IMR-90 (cell line): ENCODE measurements at regions not wholly inside any gene's neighbourhood (a gene's known extent, or its start where the extent isn't known, plus 50 kb on each side); places are given as distances from the start of the nearest gene placed in this dataset.

Experiments
- ATAC-seq: fragments of 200-7000 bp; cut with Tn5 transposase; 2 replicates; pipeline ENCODE4 v1.9.1; 2020; ENCODE audit warnings: low read depth, mild to moderate bottlenecking, moderate library complexity
- BruUV-seq: library from RNA; stranded (reverse); fragments of 400-500 nt; replicated peaks from 2 replicates; lab custom pipeline; 2021; lab: Mats Ljungman, UMichigan
- CTCF ChIA-PET: fragments of 300-600 bp; formaldehyde crosslinking; extraction: SDS; loops from one replicate; lab custom pipeline; 2021; ENCODE audit warnings: antibody characterized with exemption; lab: Yijun Ruan, JAX
- POLR2A ChIA-PET: fragments of 300-600 bp; sonication (Branson Sonifier 250); formaldehyde crosslinking; loops from one replicate; lab custom pipeline; 2022; ENCODE audit warnings: antibody characterized with exemption; ENCODE audit not compliant: unreplicated experiment; lab: Charles Lee
- DNase-seq: peaks from one replicate; pipeline ENCODE4 v3.0.0; 2013
- H2AFZ ChIP-seq: replicated peaks from 2 replicates; pipeline ENCODE3; 2013; ENCODE audit warnings: low read length, mild to moderate bottlenecking; ENCODE audit not compliant: poor library complexity
- H2AK5ac ChIP-seq: 2 replicates; pipeline ENCODE4 v1.6.1; 2013; ENCODE audit warnings: low read depth, low read length, inconsistent platforms
- H2AK9ac ChIP-seq: replicated peaks from 2 replicates; pipeline ENCODE3; 2013; ENCODE audit warnings: mild to moderate bottlenecking, low read depth, low read length, moderate library complexity; ENCODE audit not compliant: poor library complexity
- H2BK120ac ChIP-seq: 2 replicates; pipeline ENCODE4 v1.6.1; 2013; ENCODE audit warnings: low read depth, low read length, inconsistent platforms
- H2BK15ac ChIP-seq: 3 replicates; pipeline ENCODE4 v1.6.1; 2013; ENCODE audit warnings: low read depth, low read length, inconsistent platforms
- H2BK20ac ChIP-seq: 2 replicates; pipeline ENCODE4 v1.6.1; 2013; ENCODE audit warnings: low read depth, mild to moderate bottlenecking, inconsistent platforms, low read length, moderate library complexity
- H2BK5ac ChIP-seq: 2 replicates; pipeline ENCODE4 v1.6.1; 2013; ENCODE audit warnings: mild to moderate bottlenecking, low read depth, low read length, inconsistent platforms; ENCODE audit not compliant: poor library complexity, severe bottlenecking
- H3K14ac ChIP-seq: replicated peaks from 2 replicates; pipeline ENCODE4 v1.6.1; 2013; ENCODE audit warnings: low read depth, low read length, inconsistent platforms
- H3K18ac ChIP-seq: 2 replicates; pipeline ENCODE4 v1.6.1; 2013; ENCODE audit warnings: low read depth, low read length, control low read depth
- H3K23ac ChIP-seq: 2 replicates; pipeline ENCODE4 v1.6.1; 2013; ENCODE audit warnings: low read depth, low read length, inconsistent platforms
- H3K27ac ChIP-seq: 2 replicates; pipeline ENCODE4 v1.5.1; 2013; ENCODE audit warnings: mild to moderate bottlenecking, control low read depth, low read length; ENCODE audit not compliant: insufficient read depth
- H3K27me3 ChIP-seq: 2 replicates; pipeline ENCODE4 v1.6.1; 2013; ENCODE audit warnings: low read length; ENCODE audit not compliant: control insufficient read depth, insufficient read depth
- H3K36me3 ChIP-seq: 2 replicates; pipeline ENCODE4 v1.6.1; 2013; ENCODE audit warnings: low read length, mixed read lengths; ENCODE audit not compliant: control insufficient read depth, insufficient read depth
- H3K4ac ChIP-seq: 2 replicates; pipeline ENCODE4 v1.6.1; 2013; ENCODE audit warnings: low read depth, low read length, inconsistent platforms
- H3K4me1 ChIP-seq: 2 replicates; pipeline ENCODE4 v1.6.1; 2013; ENCODE audit warnings: low read length, mixed read lengths; ENCODE audit not compliant: control insufficient read depth, insufficient read depth
- H3K4me2 ChIP-seq: 2 replicates; pipeline ENCODE4 v1.6.1; 2013; ENCODE audit warnings: low read depth, mild to moderate bottlenecking, control low read depth, low read length, moderate library complexity
- H3K4me3 ChIP-seq: 2 replicates; pipeline ENCODE4 v1.5.1; 2013; ENCODE audit warnings: low read depth, mild to moderate bottlenecking, control low read depth, low read length, moderate library complexity; ENCODE audit not compliant: insufficient read depth
- H3K56ac ChIP-seq: 2 replicates; pipeline ENCODE4 v1.6.1; 2013; ENCODE audit warnings: low read length, inconsistent platforms; ENCODE audit not compliant: insufficient read depth; ENCODE audit errors: extremely low read depth
- H3K79me1 ChIP-seq, 2 experiments: 2 replicates each; pipeline ENCODE4 v1.6.1; 2013; ENCODE audit warnings: low read length in 2 of 2, inconsistent platforms in 1 of 2, low read depth in 1 of 2
- H3K9ac ChIP-seq: 2 replicates; pipeline ENCODE4 v1.6.1; 2013; ENCODE audit warnings: low read depth, low read length, control low read depth
- H3K9me1 ChIP-seq: 2 replicates; pipeline ENCODE4 v1.6.1; 2013; ENCODE audit warnings: low read length, inconsistent platforms; ENCODE audit not compliant: insufficient read depth
- H3K9me3 ChIP-seq: 2 replicates; pipeline ENCODE4 v1.6.1; 2013; ENCODE audit warnings: low read length; ENCODE audit not compliant: control insufficient read depth, insufficient read depth
- H4K20me1 ChIP-seq: 2 replicates; pipeline ENCODE4 v1.6.1; 2013; ENCODE audit warnings: low read length, inconsistent platforms; ENCODE audit not compliant: insufficient read depth
- H4K5ac ChIP-seq: 2 replicates; pipeline ENCODE4 v1.6.1; 2013; ENCODE audit warnings: mild to moderate bottlenecking, low read depth, low read length, control low read depth
- H4K8ac ChIP-seq, 2 experiments: 2 replicates each; pipeline ENCODE4 v1.6.1; 2013; ENCODE audit warnings: low read depth in 2 of 2, low read length in 2 of 2, control low read depth in 1 of 2, inconsistent platforms in 1 of 2
- H4K91ac ChIP-seq: 2 replicates; pipeline ENCODE4 v1.6.1; 2013; ENCODE audit warnings: low read depth, low read length, inconsistent platforms; ENCODE audit not compliant: insufficient read depth
- BHLHE40 ChIP-seq: fragments of 150-350 bp; IDR thresholded peaks from 2 replicates; pipeline ENCODE4 v1.6.1; 2016; ENCODE audit warnings: mild to moderate bottlenecking, low read depth, low read length
- MAZ ChIP-seq: IDR thresholded peaks from 2 replicates; pipeline ENCODE4 v1.6.1; 2012; ENCODE audit warnings: low read depth, mild to moderate bottlenecking, low read length, improper control_type of control experiment, moderate library complexity, borderline replicate concordance
- WGBS, 2 experiments: methylation state at CpG; one replicate each; pipeline versions ENCODE4 v1.1.5 to v1.1.7; 2013; ENCODE audit warnings: missing lambda C conversion rate in 2 of 2; ENCODE audit not compliant: insufficient read length in 1 of 2; ENCODE audit errors: extremely low coverage in 2 of 2; 5-methylcytosine and 5-hydroxymethylcytosine counted together
- dilution Hi-C: fragments of 300-500 bp; cut with HindIII; formaldehyde crosslinking; loops from one replicate; pipeline ENCODE4 v1.14.3; 2018; ENCODE audit warnings: low sequenced_read_pairs; ENCODE audit not compliant: unreplicated experiment
- in situ Hi-C: fragments of 300-500 bp; cut with MboI; formaldehyde crosslinking; loops from 3 replicates; pipeline ENCODE4 v1.14.3; 2019; ENCODE audit warnings: low sequenced_read_pairs, inconsistent platforms, mixed read lengths
- intact Hi-C: fragments of 100-400 bp; cut with micrococcal nuclease; formaldehyde crosslinking; loops from 2 replicates; pipeline ENCODE4 v1.10.0; 2022
- TF ChIP-seq, protein P1 (sequence below): fragments of 150-350 bp; IDR thresholded peaks from 2 replicates; pipeline ENCODE4 v1.6.1; 2017; ENCODE audit warnings: mild to moderate bottlenecking, antibody characterized with exemption, low read length, low read depth

DNA sequence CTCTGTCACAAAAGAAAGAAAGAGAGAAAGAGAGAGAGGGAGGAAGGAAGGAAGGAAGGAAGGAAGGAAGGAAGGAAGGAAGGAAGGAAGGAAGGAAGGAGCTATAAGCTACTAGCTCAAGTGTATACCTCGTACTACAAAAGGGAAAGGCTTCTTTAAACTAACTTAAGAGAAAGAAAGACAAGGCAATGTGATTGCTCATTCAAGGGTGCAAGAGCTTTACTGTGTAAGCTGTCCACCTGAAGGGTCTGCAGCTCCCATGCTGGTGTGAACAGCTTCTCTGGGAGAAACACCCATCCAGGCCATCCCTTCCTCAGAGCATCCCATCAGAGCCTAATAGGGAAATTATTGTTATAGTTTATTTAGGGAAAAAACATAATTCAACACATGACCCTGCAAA, 286.1 kb upstream of the ID2 start:
- no peaks in the 10 kb centered on the region; the same call in 1 of the 2 replicates for H4K20me1 ChIP-seq
- no peak overlapping the region for H3K9ac ChIP-seq
- H3K4me1 ChIP-seq = no peaks in the 10 kb centered on the region
- H2AK5ac ChIP-seq = no peak overlapping the region
- no peak overlapping the region for H2AK9ac ChIP-seq
- H4K8ac ChIP-seq = no peak overlapping the region
- H3K14ac ChIP-seq = no peak overlapping the region
- H2BK120ac ChIP-seq = no peak overlapping the region
- H3K79me1 ChIP-seq = no peaks in the 10 kb centered on the region
- H3K27me3 ChIP-seq = peaks cover 7% of the 10 kb centered on the region
- no peak overlapping the region for H2BK5ac ChIP-seq
- WGBS, 2 experiments = no CpG with 5 or more reads among the region's 1 CpG
- no peaks in the 10 kb centered on the region; the same call in 1 of the 2 replicates for H3K9me1 ChIP-seq
- H4K5ac ChIP-seq = no peak overlapping the region
- H3K56ac ChIP-seq = no peak overlapping the region
- H2BK20ac ChIP-seq = no peak overlapping the region
- H4K91ac ChIP-seq = no peak overlapping the region
- H2BK15ac ChIP-seq = no peak overlapping the region
- no peak overlapping the region for H3K4me3 ChIP-seq
- ATAC-seq (no peak), DNase-seq (no peak)
- H3K36me3 ChIP-seq = no peaks in the 10 kb centered on the region
- ChIA-PET CTCF (interaction anchor here (0.7 kb wide), 1 partner anchor 25 kb away, joined by 3 read pairs; no protein-coding TSS in a partner anchor), POLR2A (no interaction called here)
- no peak overlapping the region for H3K27ac ChIP-seq
- no peak overlapping the region for H3K4ac ChIP-seq
- no peaks in the 10 kb centered on the region; the same call in 1 of the 2 replicates for H3K9me3 ChIP-seq
- H3K18ac ChIP-seq = no peak overlapping the region
- no TSS peak for BruUV-seq
- H3K23ac ChIP-seq = no peak overlapping the region
- intact Hi-C loops (no loop called here), in situ Hi-C loops (no loop called here), dilution Hi-C loops (no loop called here)
- H2AFZ ChIP-seq = no peak overlapping the region
- TF ChIP-seq, protein P1, sequence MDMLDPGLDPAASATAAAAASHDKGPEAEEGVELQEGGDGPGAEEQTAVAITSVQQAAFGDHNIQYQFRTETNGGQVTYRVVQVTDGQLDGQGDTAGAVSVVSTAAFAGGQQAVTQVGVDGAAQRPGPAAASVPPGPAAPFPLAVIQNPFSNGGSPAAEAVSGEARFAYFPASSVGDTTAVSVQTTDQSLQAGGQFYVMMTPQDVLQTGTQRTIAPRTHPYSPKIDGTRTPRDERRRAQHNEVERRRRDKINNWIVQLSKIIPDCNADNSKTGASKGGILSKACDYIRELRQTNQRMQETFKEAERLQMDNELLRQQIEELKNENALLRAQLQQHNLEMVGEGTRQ = no peak
- TF ChIP-seq BHLHE40 (no peak), MAZ (no peak)
- no peak overlapping the region for H3K4me2 ChIP-seq
